IMR-90 (cell line): ENCODE measurements at regions not wholly inside any gene's neighbourhood (a gene's known extent, or its start where the extent isn't known, plus 50 kb on each side); places are given as distances from the start of the nearest gene placed in this dataset.

Source experiments
- ATAC-seq: fragments of 200-7000 bp; cut with Tn5 transposase; 2 replicates; pipeline ENCODE4 v1.9.1; 2020; ENCODE audit warnings: low read depth, mild to moderate bottlenecking, moderate library complexity
- BruUV-seq: library from RNA; stranded (reverse); fragments of 400-500 nt; replicated peaks from 2 replicates; lab custom pipeline; 2021; lab: Mats Ljungman, UMichigan
- CTCF ChIA-PET: fragments of 300-600 bp; formaldehyde crosslinking; extraction: SDS; loops from one replicate; lab custom pipeline; 2021; ENCODE audit warnings: antibody characterized with exemption; lab: Yijun Ruan, JAX
- POLR2A ChIA-PET: fragments of 300-600 bp; sonication (Branson Sonifier 250); formaldehyde crosslinking; loops from one replicate; lab custom pipeline; 2022; ENCODE audit warnings: antibody characterized with exemption; ENCODE audit not compliant: unreplicated experiment; lab: Charles Lee
- DNase-seq: peaks from one replicate; pipeline ENCODE4 v3.0.0; 2013
- H2AFZ ChIP-seq: replicated peaks from 2 replicates; pipeline ENCODE3; 2013; ENCODE audit warnings: low read length, mild to moderate bottlenecking; ENCODE audit not compliant: poor library complexity
- H2AK5ac ChIP-seq: 2 replicates; pipeline ENCODE4 v1.6.1; 2013; ENCODE audit warnings: low read depth, low read length, inconsistent platforms
- H2AK9ac ChIP-seq: replicated peaks from 2 replicates; pipeline ENCODE3; 2013; ENCODE audit warnings: mild to moderate bottlenecking, low read depth, low read length, moderate library complexity; ENCODE audit not compliant: poor library complexity
- H2BK120ac ChIP-seq: 2 replicates; pipeline ENCODE4 v1.6.1; 2013; ENCODE audit warnings: low read depth, low read length, inconsistent platforms
- H2BK15ac ChIP-seq: 3 replicates; pipeline ENCODE4 v1.6.1; 2013; ENCODE audit warnings: low read depth, low read length, inconsistent platforms
- H2BK20ac ChIP-seq: 2 replicates; pipeline ENCODE4 v1.6.1; 2013; ENCODE audit warnings: low read depth, mild to moderate bottlenecking, inconsistent platforms, low read length, moderate library complexity
- H2BK5ac ChIP-seq: 2 replicates; pipeline ENCODE4 v1.6.1; 2013; ENCODE audit warnings: mild to moderate bottlenecking, low read depth, low read length, inconsistent platforms; ENCODE audit not compliant: poor library complexity, severe bottlenecking
- H3K14ac ChIP-seq: replicated peaks from 2 replicates; pipeline ENCODE4 v1.6.1; 2013; ENCODE audit warnings: low read depth, low read length, inconsistent platforms
- H3K18ac ChIP-seq: 2 replicates; pipeline ENCODE4 v1.6.1; 2013; ENCODE audit warnings: low read depth, low read length, control low read depth
- H3K23ac ChIP-seq: 2 replicates; pipeline ENCODE4 v1.6.1; 2013; ENCODE audit warnings: low read depth, low read length, inconsistent platforms
- H3K27ac ChIP-seq: 2 replicates; pipeline ENCODE4 v1.5.1; 2013; ENCODE audit warnings: mild to moderate bottlenecking, control low read depth, low read length; ENCODE audit not compliant: insufficient read depth
- H3K27me3 ChIP-seq: 2 replicates; pipeline ENCODE4 v1.6.1; 2013; ENCODE audit warnings: low read length; ENCODE audit not compliant: control insufficient read depth, insufficient read depth
- H3K36me3 ChIP-seq: 2 replicates; pipeline ENCODE4 v1.6.1; 2013; ENCODE audit warnings: low read length, mixed read lengths; ENCODE audit not compliant: control insufficient read depth, insufficient read depth
- H3K4ac ChIP-seq: 2 replicates; pipeline ENCODE4 v1.6.1; 2013; ENCODE audit warnings: low read depth, low read length, inconsistent platforms
- H3K4me1 ChIP-seq: 2 replicates; pipeline ENCODE4 v1.6.1; 2013; ENCODE audit warnings: low read length, mixed read lengths; ENCODE audit not compliant: control insufficient read depth, insufficient read depth
- H3K4me2 ChIP-seq: 2 replicates; pipeline ENCODE4 v1.6.1; 2013; ENCODE audit warnings: low read depth, mild to moderate bottlenecking, control low read depth, low read length, moderate library complexity
- H3K4me3 ChIP-seq: 2 replicates; pipeline ENCODE4 v1.5.1; 2013; ENCODE audit warnings: low read depth, mild to moderate bottlenecking, control low read depth, low read length, moderate library complexity; ENCODE audit not compliant: insufficient read depth
- H3K56ac ChIP-seq: 2 replicates; pipeline ENCODE4 v1.6.1; 2013; ENCODE audit warnings: low read length, inconsistent platforms; ENCODE audit not compliant: insufficient read depth; ENCODE audit errors: extremely low read depth
- H3K79me1 ChIP-seq, 2 experiments: 2 replicates each; pipeline ENCODE4 v1.6.1; 2013; ENCODE audit warnings: low read length in 2 of 2, inconsistent platforms in 1 of 2, low read depth in 1 of 2
- H3K9ac ChIP-seq: 2 replicates; pipeline ENCODE4 v1.6.1; 2013; ENCODE audit warnings: low read depth, low read length, control low read depth
- H3K9me1 ChIP-seq: 2 replicates; pipeline ENCODE4 v1.6.1; 2013; ENCODE audit warnings: low read length, inconsistent platforms; ENCODE audit not compliant: insufficient read depth
- H3K9me3 ChIP-seq: 2 replicates; pipeline ENCODE4 v1.6.1; 2013; ENCODE audit warnings: low read length; ENCODE audit not compliant: control insufficient read depth, insufficient read depth
- H4K20me1 ChIP-seq: 2 replicates; pipeline ENCODE4 v1.6.1; 2013; ENCODE audit warnings: low read length, inconsistent platforms; ENCODE audit not compliant: insufficient read depth
- H4K5ac ChIP-seq: 2 replicates; pipeline ENCODE4 v1.6.1; 2013; ENCODE audit warnings: mild to moderate bottlenecking, low read depth, low read length, control low read depth
- H4K8ac ChIP-seq, 2 experiments: 2 replicates each; pipeline ENCODE4 v1.6.1; 2013; ENCODE audit warnings: low read depth in 2 of 2, low read length in 2 of 2, control low read depth in 1 of 2, inconsistent platforms in 1 of 2
- H4K91ac ChIP-seq: 2 replicates; pipeline ENCODE4 v1.6.1; 2013; ENCODE audit warnings: low read depth, low read length, inconsistent platforms; ENCODE audit not compliant: insufficient read depth
- MAZ ChIP-seq: IDR thresholded peaks from 2 replicates; pipeline ENCODE4 v1.6.1; 2012; ENCODE audit warnings: low read depth, mild to moderate bottlenecking, low read length, improper control_type of control experiment, moderate library complexity, borderline replicate concordance
- WGBS, 2 experiments: methylation state at CpG; one replicate each; pipeline versions ENCODE4 v1.1.5 to v1.1.7; 2013; ENCODE audit warnings: missing lambda C conversion rate in 2 of 2; ENCODE audit not compliant: insufficient read length in 1 of 2; ENCODE audit errors: extremely low coverage in 2 of 2; 5-methylcytosine and 5-hydroxymethylcytosine counted together
- dilution Hi-C: fragments of 300-500 bp; cut with HindIII; formaldehyde crosslinking; loops from one replicate; pipeline ENCODE4 v1.14.3; 2018; ENCODE audit warnings: low sequenced_read_pairs; ENCODE audit not compliant: unreplicated experiment
- in situ Hi-C: fragments of 300-500 bp; cut with MboI; formaldehyde crosslinking; loops from 3 replicates; pipeline ENCODE4 v1.14.3; 2019; ENCODE audit warnings: low sequenced_read_pairs, inconsistent platforms, mixed read lengths
- intact Hi-C: fragments of 100-400 bp; cut with micrococcal nuclease; formaldehyde crosslinking; loops from 2 replicates; pipeline ENCODE4 v1.10.0; 2022

DNA sequence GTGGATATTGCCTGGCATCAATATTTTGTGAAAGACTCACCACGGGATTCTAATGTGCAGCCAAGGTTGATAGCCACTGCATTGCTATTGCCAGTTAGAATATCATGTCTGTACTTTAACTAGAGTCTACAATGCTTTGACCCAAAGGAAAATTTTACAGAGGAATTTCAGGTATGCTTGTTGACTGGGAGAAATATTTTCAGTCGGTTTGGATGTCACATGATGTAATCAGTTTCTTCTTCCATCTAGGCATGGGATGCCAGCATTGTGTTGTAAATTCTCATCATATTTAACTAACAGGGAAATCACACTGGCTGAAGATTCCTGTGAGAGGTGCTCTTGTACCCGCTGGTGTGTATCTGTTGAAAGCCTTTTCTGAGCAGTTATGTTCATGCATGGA, 508.9 kb upstream of the ADAMTS9 start:
- no peaks in the 10 kb centered on the region for H3K9me3 ChIP-seq
- H3K36me3 ChIP-seq = no peaks in the 10 kb centered on the region
- H2BK120ac ChIP-seq = no peak overlapping the region
- no peak overlapping the region for H3K9ac ChIP-seq
- no CpG with 5 or more reads among the region's 3 CpGs for WGBS, 2 experiments
- no TSS peak for BruUV-seq
- DNase-seq (no peak), ATAC-seq (no peak)
- no peak overlapping the region for H2AFZ ChIP-seq
- H2BK20ac ChIP-seq = no peak overlapping the region
- H3K27ac ChIP-seq = no peak overlapping the region
- no peak overlapping the region for H4K5ac ChIP-seq
- ChIA-PET CTCF (no interaction called here), POLR2A (no interaction called here)
- H2BK5ac ChIP-seq = no peak overlapping the region
- H3K4me1 ChIP-seq = no peaks in the 10 kb centered on the region
- no peak overlapping the region for H3K18ac ChIP-seq
- no peak overlapping the region for H3K23ac ChIP-seq
- H4K20me1 ChIP-seq = no peaks in the 10 kb centered on the region
- H3K4me3 ChIP-seq = no peak overlapping the region
- no peaks in the 10 kb centered on the region for H3K79me1 ChIP-seq
- H2BK15ac ChIP-seq = no peak overlapping the region
- H4K8ac ChIP-seq = no peak overlapping the region
- no peak overlapping the region for H3K14ac ChIP-seq
- no peak for TF ChIP-seq MAZ
- no peak overlapping the region for H2AK9ac ChIP-seq
- H4K91ac ChIP-seq = no peak overlapping the region
- H3K9me1 ChIP-seq = no peaks in the 10 kb centered on the region
- intact Hi-C loops = no loop called here
- H3K4ac ChIP-seq = no peak overlapping the region
- no peak overlapping the region for H3K56ac ChIP-seq
- H3K27me3 ChIP-seq = peaks cover 3% of the 10 kb centered on the region
- H2AK5ac ChIP-seq = no peak overlapping the region
- in situ Hi-C loops = no loop called here
- no peak overlapping the region for H3K4me2 ChIP-seq
- dilution Hi-C loops = no loop called here
